ENCODE measurements at regions not wholly inside any gene's neighbourhood (a gene's known extent, or its start where the extent isn't known, plus 50 kb on each side); places are given as distances from the start of the nearest gene placed in this dataset.
"Not testable (repeated sequence)": the region's sequence is repeated elsewhere in the genome, so short reads cannot be mapped to it uniquely, and the experiment has no call there.

- Mint-ChIP-seq H3K27ac (no peak overlapping the region), H3K27me3 (ENCODE audit: low read depth) (no peaks in the 10 kb centered on the region), H3K36me3 (ENCODE audit: insufficient read depth in 2 of 2) (no peaks in the 10 kb centered on the region), H3K4me3 (no peak overlapping the region), H3K4me1 (ENCODE audit: low read depth) (no peaks in the 10 kb centered on the region), H3K9me3 (peaks cover 4 to 17% of the 10 kb centered on the region in 2 donors)
- no peak for DNase-seq
- no peak for ATAC-seq (replicated peaks in 1 of 2)
These were observed 1538.3 kb upstream of the SEL1L start for GRCh38 chr14:83071888-83072501.

- no peak overlapping the region for H3K4me3 Mint-ChIP-seq
- no peak for ATAC-seq (replicated peaks in 1 of 2)
- peaks cover 0 to 1% of the 10 kb centered on the region in 2 donors for H3K36me3 Mint-ChIP-seq (ENCODE audit: insufficient read depth in 2 of 2)
- H3K27ac Mint-ChIP-seq, result no peak overlapping the region
- H3K9me3 Mint-ChIP-seq, result peaks cover 4 to 8% of the 10 kb centered on the region in 2 donors
- no peaks in the 10 kb centered on the region for H3K4me1 Mint-ChIP-seq (ENCODE audit: low read depth)
- no peaks in the 10 kb centered on the region for H3K27me3 Mint-ChIP-seq (ENCODE audit: low read depth)
- no peak for DNase-seq
These were observed 1551.5 kb upstream of the SEL1L start for GRCh38 chr14:83085136-83085535.

GRCh38 chr14:83085725-83086124, 1552.1 kb upstream of the SEL1L start:
- Mint-ChIP-seq H3K27me3 (ENCODE audit: low read depth) (no peaks in the 10 kb centered on the region), H3K27ac (no peak overlapping the region), H3K4me1 (ENCODE audit: low read depth) (no peaks in the 10 kb centered on the region), H3K9me3 (peaks cover 4 to 8% of the 10 kb centered on the region in 2 donors), H3K36me3 (ENCODE audit: insufficient read depth in 2 of 2) (peaks cover 0 to 1% of the 10 kb centered on the region in 2 donors), H3K4me3 (no peak overlapping the region)
- DNase-seq (no peak), ATAC-seq (replicated peaks in 1 of 2) (no peak)

DNA sequence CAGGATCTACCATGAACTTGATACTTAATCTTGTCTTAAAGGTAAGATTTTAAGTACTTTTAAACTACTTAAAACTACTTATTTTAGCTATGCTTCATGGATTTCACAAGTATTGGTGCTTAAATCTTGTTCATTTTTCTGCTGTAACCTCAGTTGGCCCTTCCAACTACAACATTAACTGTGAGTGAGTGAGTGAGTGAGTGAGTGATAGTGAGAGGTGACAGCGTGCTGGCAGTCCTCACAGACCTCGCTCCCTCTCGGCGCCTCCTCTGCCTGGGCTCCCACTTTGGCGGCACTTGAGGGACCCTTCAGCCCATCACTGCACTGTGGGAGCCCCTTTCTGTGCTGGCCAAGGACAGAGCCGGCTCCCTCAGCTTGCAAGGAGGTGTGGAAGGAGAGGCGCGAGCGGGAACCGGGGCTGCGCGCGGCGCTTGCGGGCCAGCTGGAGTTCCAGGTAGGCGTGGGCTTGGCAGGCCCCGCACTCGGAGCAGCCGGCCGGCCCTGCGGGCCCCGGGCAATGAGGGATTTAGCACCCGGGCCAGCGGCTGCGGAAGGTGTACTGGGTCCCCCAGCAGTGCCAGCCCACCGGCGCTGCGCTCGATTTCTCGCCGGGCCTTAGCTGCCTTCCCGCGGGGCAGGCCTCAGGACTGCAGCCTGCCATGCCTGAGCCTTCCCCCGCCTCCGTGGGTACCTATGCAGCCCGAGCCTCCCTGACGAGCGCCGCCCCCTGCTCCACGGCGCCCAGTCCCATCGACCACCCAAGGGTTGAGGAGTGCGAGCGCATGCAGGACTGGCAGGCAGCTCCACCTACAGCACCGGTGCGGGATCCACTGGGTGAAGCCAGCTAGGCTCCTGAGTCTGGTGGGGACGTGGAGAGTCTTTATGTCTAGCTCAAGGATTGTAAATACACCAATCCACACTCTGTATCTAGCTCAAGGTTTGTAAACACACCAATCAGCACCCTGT, 1558.6 kb upstream of the SEL1L start:
- not testable (repeated sequence) for H3K4me3 Mint-ChIP-seq; H3K27ac Mint-ChIP-seq; DNase-seq; H3K9me3 Mint-ChIP-seq; ATAC-seq (replicated peaks in 1 of 2); H3K36me3 Mint-ChIP-seq (ENCODE audit: insufficient read depth in 2 of 2); H3K27me3 Mint-ChIP-seq (ENCODE audit: low read depth); H3K4me1 Mint-ChIP-seq (ENCODE audit: low read depth)

DNA sequence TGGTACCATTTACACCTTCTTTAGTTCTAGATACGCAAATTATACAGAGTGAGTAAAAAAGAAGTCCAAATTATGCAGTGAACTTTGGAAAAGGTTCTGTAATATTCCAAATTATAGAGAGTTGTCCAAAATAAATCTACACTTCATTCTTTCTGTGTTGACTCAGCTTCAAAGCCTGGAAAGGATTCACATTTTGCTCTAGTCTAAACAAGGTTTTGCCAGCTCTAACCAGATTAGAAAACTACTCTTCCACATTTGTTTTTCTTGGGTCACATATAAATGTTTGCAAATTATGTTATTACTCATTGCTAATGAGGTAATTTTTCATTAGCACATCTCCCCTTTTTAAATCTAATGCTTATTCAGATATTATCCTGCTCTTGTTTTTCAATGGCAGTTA, 1562.4 kb upstream of the SEL1L start:
- Mint-ChIP-seq H3K27me3 (ENCODE audit: low read depth) (no peaks in the 10 kb centered on the region), H3K36me3 (ENCODE audit: insufficient read depth in 2 of 2) (peaks cover 0 to 2% of the 10 kb centered on the region in 2 donors), H3K4me1 (ENCODE audit: low read depth) (no peaks in the 10 kb centered on the region), H3K27ac (no peak overlapping the region), H3K9me3 (peaks cover 5 to 11% of the 10 kb centered on the region in 2 donors), H3K4me3 (no peak overlapping the region)
- DNase-seq, result no peak
- no peak for ATAC-seq (replicated peaks in 1 of 2)

GRCh38 chr14:83101846-83102245, 1568.2 kb upstream of the SEL1L start:
- peaks cover 0 to 2% of the 10 kb centered on the region in 2 donors for H3K36me3 Mint-ChIP-seq (ENCODE audit: insufficient read depth in 2 of 2)
- H3K27me3 Mint-ChIP-seq (ENCODE audit: low read depth), result no peaks in the 10 kb centered on the region
- DNase-seq (no peak), ATAC-seq (replicated peaks in 1 of 2) (no peak)
- H3K4me3 Mint-ChIP-seq, result no peak overlapping the region
- H3K9me3 Mint-ChIP-seq, result peaks cover 9 to 10% of the 10 kb centered on the region in 2 donors
- H3K27ac Mint-ChIP-seq, result no peak overlapping the region
- H3K4me1 Mint-ChIP-seq (ENCODE audit: low read depth), result no peaks in the 10 kb centered on the region

DNA sequence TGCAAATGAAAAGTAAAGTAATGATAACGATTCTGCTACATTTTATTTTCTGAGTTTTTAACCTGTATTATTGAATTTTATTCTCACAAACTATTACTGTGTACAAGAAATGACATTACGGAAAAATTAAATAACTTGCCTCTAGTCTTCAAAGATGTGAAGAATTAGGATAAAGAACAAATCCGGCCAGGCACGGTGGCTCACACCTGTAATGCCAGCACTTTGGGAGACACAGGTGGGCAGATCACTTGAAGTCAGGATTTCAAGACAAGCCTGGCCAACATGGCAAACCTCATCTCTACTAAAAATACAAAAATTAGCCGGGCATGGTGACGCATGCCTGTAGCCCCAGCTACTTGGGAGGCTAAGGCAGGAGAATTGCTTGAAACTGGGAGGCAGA, 1584.4 kb upstream of the SEL1L start:
- Mint-ChIP-seq H3K9me3 (peaks cover 5 to 11% of the 10 kb centered on the region in 2 donors), H3K4me3 (no peak overlapping the region), H3K27me3 (ENCODE audit: low read depth) (no peaks in the 10 kb centered on the region), H3K36me3 (ENCODE audit: insufficient read depth in 2 of 2) (no peaks in the 10 kb centered on the region), H3K4me1 (ENCODE audit: low read depth) (no peaks in the 10 kb centered on the region), H3K27ac (no peak overlapping the region)
- ATAC-seq (replicated peaks in 1 of 2), result no peak
- no peak for DNase-seq

DNA sequence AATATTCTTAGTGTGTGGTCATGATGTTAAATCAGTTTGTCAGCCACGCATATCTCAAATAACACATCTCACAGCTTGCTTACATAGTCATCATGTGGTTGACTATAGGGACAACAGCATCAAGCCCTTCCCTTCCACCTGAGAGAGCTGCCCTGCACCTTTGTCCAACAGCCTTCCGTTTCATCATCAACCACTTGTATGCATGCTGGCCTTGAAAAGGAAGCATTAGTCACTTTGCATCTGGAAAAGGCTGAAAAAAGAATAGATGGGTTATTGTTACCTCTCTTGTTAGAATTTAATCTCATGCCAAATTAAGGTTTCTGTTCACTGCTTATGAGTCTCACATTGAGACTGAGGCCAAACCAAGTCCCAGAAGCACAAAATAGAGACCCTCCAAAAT, 1586.5 kb upstream of the SEL1L start:
- no peak overlapping the region for H3K27ac Mint-ChIP-seq
- H3K4me1 Mint-ChIP-seq (ENCODE audit: low read depth), result no peaks in the 10 kb centered on the region
- no peak for ATAC-seq (replicated peaks in 1 of 2)
- H3K27me3 Mint-ChIP-seq (ENCODE audit: low read depth), result no peaks in the 10 kb centered on the region
- H3K9me3 Mint-ChIP-seq, result peaks cover 8 to 12% of the 10 kb centered on the region in 2 donors
- no peak for DNase-seq
- H3K4me3 Mint-ChIP-seq, result no peak overlapping the region
- H3K36me3 Mint-ChIP-seq (ENCODE audit: insufficient read depth in 2 of 2), result no peaks in the 10 kb centered on the region

GRCh38 chr14:83126076-83126475, 1592.4 kb upstream of the SEL1L start:
- Mint-ChIP-seq H3K4me3 (no peak overlapping the region), H3K27me3 (ENCODE audit: low read depth) (no peaks in the 10 kb centered on the region), H3K36me3 (ENCODE audit: insufficient read depth in 2 of 2) (no peaks in the 10 kb centered on the region), H3K9me3 (peaks cover 5 to 9% of the 10 kb centered on the region in 2 donors), H3K4me1 (ENCODE audit: low read depth) (no peaks in the 10 kb centered on the region), H3K27ac (no peak overlapping the region)
- DNase-seq (no peak), ATAC-seq (replicated peaks in 1 of 2) (no peak)

DNA sequence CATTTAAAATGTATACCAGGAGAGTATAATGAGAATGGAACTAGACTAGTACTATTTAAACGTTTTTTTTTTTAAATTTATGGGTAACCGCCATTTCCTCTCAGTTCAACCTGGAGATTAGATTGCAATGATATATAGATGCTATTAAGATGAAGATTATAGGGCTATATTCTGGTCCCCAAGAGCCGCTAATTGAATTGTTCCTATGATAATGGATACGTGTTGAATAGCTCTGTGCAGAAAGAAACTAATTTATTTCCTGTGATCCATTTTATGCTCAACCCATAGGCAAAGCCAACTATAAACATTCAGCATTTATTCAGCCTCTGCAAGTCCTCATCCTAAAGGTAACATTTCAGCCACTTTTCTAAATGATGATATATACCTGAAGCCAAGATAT, 1595.1 kb upstream of the SEL1L start:
- H3K4me1 Mint-ChIP-seq (ENCODE audit: low read depth), result no peaks in the 10 kb centered on the region
- ATAC-seq (replicated peaks in 1 of 2), result no peak
- H3K27ac Mint-ChIP-seq, result no peak overlapping the region

DNA sequence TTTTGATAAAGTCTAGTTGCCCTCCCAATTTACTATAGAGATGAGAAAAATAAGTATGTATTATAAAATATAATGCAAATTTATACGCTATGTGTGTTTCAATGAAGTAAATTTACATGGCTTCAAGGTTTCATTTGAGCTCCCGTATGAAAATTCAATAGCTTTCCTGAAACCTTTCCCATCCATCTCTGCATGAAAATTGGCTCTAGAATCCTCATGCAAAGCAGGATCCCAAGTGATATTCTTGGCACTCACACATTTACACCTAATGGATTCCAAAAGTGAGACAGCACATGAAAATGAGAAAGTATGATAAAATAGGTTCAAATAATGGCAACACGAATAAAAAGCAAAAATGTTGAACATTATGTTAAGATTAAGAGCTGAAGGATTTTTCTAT, 1595.8 kb upstream of the SEL1L start:
- Mint-ChIP-seq H3K27me3 (ENCODE audit: low read depth) (no peaks in the 10 kb centered on the region), H3K36me3 (ENCODE audit: insufficient read depth in 2 of 2) (no peaks in the 10 kb centered on the region), H3K4me3 (no peak overlapping the region), H3K4me1 (ENCODE audit: low read depth) (no peaks in the 10 kb centered on the region), H3K9me3 (peaks cover 6 to 7% of the 10 kb centered on the region in 2 donors), H3K27ac (no peak overlapping the region)
- ATAC-seq (replicated peaks in 1 of 2) (no peak), DNase-seq (no peak)

More for the DNA sequence above, 1595.1 kb upstream of the SEL1L start:
- no peaks in the 10 kb centered on the region for H3K36me3 Mint-ChIP-seq (ENCODE audit: insufficient read depth in 2 of 2)
- H3K27me3 Mint-ChIP-seq (ENCODE audit: low read depth), result no peaks in the 10 kb centered on the region
- DNase-seq, result no peak
- peaks cover 6 to 7% of the 10 kb centered on the region in 2 donors for H3K9me3 Mint-ChIP-seq
- no peak overlapping the region for H3K4me3 Mint-ChIP-seq

DNA sequence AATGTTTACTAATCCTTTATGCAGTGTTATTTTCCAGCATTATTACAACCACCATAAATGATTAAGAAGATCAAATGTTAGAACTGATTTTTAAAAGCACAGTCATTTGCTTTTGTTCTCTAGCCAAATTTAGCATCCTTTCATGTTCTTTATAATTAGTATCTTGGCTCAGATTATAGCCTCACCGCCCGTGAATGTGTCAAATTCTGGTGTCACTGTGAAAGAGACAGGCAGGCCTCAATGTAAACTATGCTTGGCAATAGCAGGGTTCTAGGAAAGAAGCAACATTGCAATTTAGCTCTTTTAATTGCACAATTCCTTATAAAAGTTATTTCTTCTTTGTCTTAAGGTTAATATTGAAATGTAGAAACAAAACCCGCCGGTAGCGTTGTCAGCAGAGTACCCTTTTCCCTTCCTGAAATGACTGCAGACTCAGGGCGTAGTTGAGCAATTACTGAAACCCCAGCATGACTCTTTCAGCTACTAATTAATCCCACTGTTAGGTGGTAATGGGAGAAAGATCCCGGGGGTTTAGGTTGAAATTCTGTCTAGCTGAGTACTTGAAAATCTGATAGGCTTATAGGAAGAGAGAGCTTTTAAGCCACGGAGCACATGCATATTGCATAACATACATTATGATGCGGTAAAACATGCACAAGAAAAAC, 1600.5 kb upstream of the SEL1L start:
- DNase-seq (no peak), ATAC-seq (replicated peaks in 1 of 2) (no peak)
- Mint-ChIP-seq H3K36me3 (ENCODE audit: insufficient read depth in 2 of 2) (no peaks in the 10 kb centered on the region), H3K27ac (no peak overlapping the region), H3K9me3 (peaks cover 2 to 5% of the 10 kb centered on the region in 2 donors), H3K4me1 (ENCODE audit: low read depth) (no peaks in the 10 kb centered on the region), H3K4me3 (no peak overlapping the region), H3K27me3 (ENCODE audit: low read depth) (no peaks in the 10 kb centered on the region)

- Mint-ChIP-seq H3K4me3 (no peak overlapping the region), H3K9me3 (peaks cover 9 to 11% of the 10 kb centered on the region in 2 donors), H3K36me3 (ENCODE audit: insufficient read depth in 2 of 2) (peaks cover 0 to 1% of the 10 kb centered on the region in 2 donors), H3K27me3 (ENCODE audit: low read depth) (no peaks in the 10 kb centered on the region), H3K4me1 (ENCODE audit: low read depth) (no peaks in the 10 kb centered on the region), H3K27ac (no peak overlapping the region)
- DNase-seq (no peak), ATAC-seq (replicated peaks in 1 of 2) (no peak)
These were observed 1607.1 kb upstream of the SEL1L start for GRCh38 chr14:83140756-83141155.

All from activated T-cell treated with anti-CD3 and anti-CD28 coated beads, Interleukin-2, amount 50 U/mL, for 72 hours (primary cell).